GM23338 (cell line): ENCODE measurements at regions not wholly inside any gene's neighbourhood (a gene's known extent, or its start where the extent isn't known, plus 50 kb on each side); places are given as distances from the start of the nearest gene placed in this dataset.

Source experiments
- EZH2 ChIP-seq: fragments of 200-600 bp; sonication (generic); IDR thresholded peaks from one replicate; pipeline ENCODE4 v1.8.0; 2017; ENCODE audit warnings: antibody characterized with exemption, mild to moderate bottlenecking, low read depth; ENCODE audit not compliant: unreplicated experiment
- EZH2phosphoT487 ChIP-seq: fragments of 200-600 bp; sonication (generic); IDR thresholded peaks from one replicate; pipeline ENCODE4 v1.8.1; 2018; ENCODE audit warnings: antibody characterized with exemption; ENCODE audit not compliant: unreplicated experiment
- JUNB ChIP-seq: IDR thresholded peaks from one replicate; pipeline ENCODE4 v1.6.1; 2016; ENCODE audit warnings: antibody characterized with exemption; ENCODE audit not compliant: unreplicated experiment
- NANOG ChIP-seq: IDR thresholded peaks from 2 replicates; pipeline ENCODE4 v1.6.1; 2016; ENCODE audit warnings: antibody characterized with exemption, borderline replicate concordance
- POLR2AphosphoS5 ChIP-seq: IDR thresholded peaks from 2 replicates; pipeline ENCODE4 v1.6.1; 2016; ENCODE audit warnings: antibody characterized with exemption, low read depth
- TF ChIP-seq, protein P1 (sequence below), 2 experiments: fragments of 200-600 bp in 1 of 2; sonication (generic) in 1 of 2; conservative IDR thresholded peaks; 2 replicates each; pipeline versions ENCODE4 v1.5.1 to v1.6.1; 2016 to 2017; ENCODE audit warnings: antibody characterized with exemption in 2 of 2, low read depth in 2 of 2, mild to moderate bottlenecking in 2 of 2, moderate library complexity in 1 of 2

DNA sequence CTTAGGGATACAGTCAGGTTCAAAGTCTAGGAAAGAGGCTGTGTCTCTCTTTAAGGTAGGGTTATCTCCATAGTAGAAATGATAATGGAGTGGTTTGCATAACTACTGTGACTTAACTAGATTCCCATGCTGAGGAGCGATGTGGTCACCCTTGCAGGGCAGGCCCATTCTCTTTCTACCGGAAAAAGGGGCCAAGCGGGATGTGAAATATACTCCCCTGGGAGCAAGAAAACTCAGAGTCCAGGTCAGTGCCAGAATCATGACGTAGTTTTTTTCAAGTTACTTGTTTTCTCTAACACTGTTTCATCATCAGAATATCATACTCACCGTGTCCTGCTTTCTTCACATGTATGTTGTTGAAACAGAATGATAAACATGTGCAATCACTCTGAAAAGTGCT, 649.0 kb upstream of the ANKRD30A start:
- TF ChIP-seq, protein P1, sequence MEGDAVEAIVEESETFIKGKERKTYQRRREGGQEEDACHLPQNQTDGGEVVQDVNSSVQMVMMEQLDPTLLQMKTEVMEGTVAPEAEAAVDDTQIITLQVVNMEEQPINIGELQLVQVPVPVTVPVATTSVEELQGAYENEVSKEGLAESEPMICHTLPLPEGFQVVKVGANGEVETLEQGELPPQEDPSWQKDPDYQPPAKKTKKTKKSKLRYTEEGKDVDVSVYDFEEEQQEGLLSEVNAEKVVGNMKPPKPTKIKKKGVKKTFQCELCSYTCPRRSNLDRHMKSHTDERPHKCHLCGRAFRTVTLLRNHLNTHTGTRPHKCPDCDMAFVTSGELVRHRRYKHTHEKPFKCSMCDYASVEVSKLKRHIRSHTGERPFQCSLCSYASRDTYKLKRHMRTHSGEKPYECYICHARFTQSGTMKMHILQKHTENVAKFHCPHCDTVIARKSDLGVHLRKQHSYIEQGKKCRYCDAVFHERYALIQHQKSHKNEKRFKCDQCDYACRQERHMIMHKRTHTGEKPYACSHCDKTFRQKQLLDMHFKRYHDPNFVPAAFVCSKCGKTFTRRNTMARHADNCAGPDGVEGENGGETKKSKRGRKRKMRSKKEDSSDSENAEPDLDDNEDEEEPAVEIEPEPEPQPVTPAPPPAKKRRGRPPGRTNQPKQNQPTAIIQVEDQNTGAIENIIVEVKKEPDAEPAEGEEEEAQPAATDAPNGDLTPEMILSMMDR (conservative IDR thresholded peaks at IDR 0.05; ENCODE audit: low read depth in 2 of 2): no peak
- TF ChIP-seq POLR2AphosphoS5: no peak
- TF ChIP-seq JUNB: no peak
- TF ChIP-seq EZH2phosphoT487: no peak
- TF ChIP-seq NANOG: no peak
- no peak for TF ChIP-seq EZH2
